H9 (cell line): ENCODE measurements at regions not wholly inside any gene's neighbourhood (a gene's known extent, or its start where the extent isn't known, plus 50 kb on each side); places are given as distances from the start of the nearest gene placed in this dataset.

Experiments
- DNase-seq: peaks from one replicate; pipeline ENCODE4 v3.0.0-alpha.2; 2017
- H2AFZ ChIP-seq: one replicate; pipeline ENCODE4 v1.6.1; 2013; ENCODE audit warnings: mild to moderate bottlenecking, low read length, control low read depth, moderate library complexity
- H2AK5ac ChIP-seq: 2 replicates; pipeline ENCODE4 v1.6.1; 2013; ENCODE audit warnings: low read length, control low read depth, mixed read lengths; ENCODE audit not compliant: insufficient read length
- H2BK120ac ChIP-seq: one replicate; pipeline ENCODE4 v1.6.1; 2013; ENCODE audit warnings: low read depth, mild to moderate bottlenecking, low read length, control low read depth, inconsistent platforms; ENCODE audit not compliant: poor library complexity, severe bottlenecking
- H2BK12ac ChIP-seq: 2 replicates; pipeline ENCODE4 v1.6.1; 2013; ENCODE audit warnings: low read length, control low read depth, mixed read lengths, low read depth; ENCODE audit not compliant: insufficient read length
- H2BK15ac ChIP-seq: 2 replicates; pipeline ENCODE4 v1.6.1; 2013; ENCODE audit warnings: low read depth, low read length, control low read depth
- H2BK20ac ChIP-seq: one replicate; pipeline ENCODE4 v1.6.1; 2013; ENCODE audit warnings: low read depth, mild to moderate bottlenecking, low read length, control low read depth, inconsistent platforms; ENCODE audit not compliant: poor library complexity, severe bottlenecking
- H2BK5ac ChIP-seq: 2 replicates; pipeline ENCODE4 v1.6.1; 2013; ENCODE audit warnings: low read length, control low read depth, mixed read lengths; ENCODE audit not compliant: insufficient read length
- H3K14ac ChIP-seq: 2 replicates; pipeline ENCODE4 v1.6.1; 2013; ENCODE audit warnings: low read length, control low read depth; ENCODE audit not compliant: insufficient read depth
- H3K18ac ChIP-seq: 2 replicates; pipeline ENCODE4 v1.6.1; 2013; ENCODE audit warnings: low read depth, mild to moderate bottlenecking, mixed read lengths, low read length, control low read depth; ENCODE audit not compliant: insufficient read length
- H3K23ac ChIP-seq: 2 replicates; pipeline ENCODE4 v1.6.1; 2013; ENCODE audit warnings: low read length, control low read depth, mixed read lengths, low read depth; ENCODE audit not compliant: insufficient read length
- H3K23me2 ChIP-seq: 2 replicates; pipeline ENCODE4 v1.6.1; 2013; ENCODE audit warnings: low read depth, mild to moderate bottlenecking, mixed read lengths, low read length, control low read depth; ENCODE audit not compliant: insufficient read length, poor library complexity, severe bottlenecking
- H3K27ac ChIP-seq: 2 replicates; pipeline ENCODE4 v1.5.1; 2013; ENCODE audit warnings: low read length, control low read depth, mixed read lengths, low read depth; ENCODE audit not compliant: insufficient read length
- H3K27me3 ChIP-seq: 2 replicates; pipeline ENCODE4 v1.6.1; 2013; ENCODE audit warnings: low read length, control low read depth, inconsistent platforms; ENCODE audit not compliant: insufficient read depth
- H3K4ac ChIP-seq: 2 replicates; pipeline ENCODE4 v1.6.1; 2013; ENCODE audit warnings: low read depth, mild to moderate bottlenecking, control low read depth, inconsistent platforms, low read length, moderate library complexity
- H3K4me1 ChIP-seq: 2 replicates; pipeline ENCODE4 v1.6.1; 2013; ENCODE audit warnings: low read length, control low read depth, inconsistent platforms; ENCODE audit not compliant: insufficient read depth
- H3K4me2 ChIP-seq: 2 replicates; pipeline ENCODE4 v1.6.1; 2013; ENCODE audit warnings: low read length, control low read depth, mixed read lengths; ENCODE audit not compliant: insufficient read length, insufficient read depth
- H3K56ac ChIP-seq: 2 replicates; pipeline ENCODE4 v1.6.1; 2013; ENCODE audit warnings: low read depth, mild to moderate bottlenecking, mixed read lengths, low read length, control low read depth; ENCODE audit not compliant: insufficient read length
- H3K79me1 ChIP-seq: 2 replicates; pipeline ENCODE4 v1.6.1; 2013; ENCODE audit warnings: low read depth, mild to moderate bottlenecking, moderate library complexity, low read length, control low read depth, inconsistent platforms; ENCODE audit not compliant: insufficient read depth, poor library complexity, severe bottlenecking
- H3K79me2 ChIP-seq: 2 replicates; pipeline ENCODE4 v1.6.1; 2013; ENCODE audit warnings: low read length, control low read depth, inconsistent platforms; ENCODE audit not compliant: insufficient read depth
- H3K9ac ChIP-seq: 2 replicates; pipeline ENCODE4 v1.6.1; 2013; ENCODE audit warnings: low read length, control low read depth, mixed read lengths; ENCODE audit not compliant: insufficient read length; ENCODE audit errors: extremely low read depth
- H3K9me3 ChIP-seq: one replicate; pipeline ENCODE4 v1.6.1; 2013; ENCODE audit warnings: low read depth, low read length, inconsistent platforms; ENCODE audit not compliant: control insufficient read depth
- H3T11ph ChIP-seq: one replicate; pipeline ENCODE4 v1.6.1; 2013; ENCODE audit warnings: mild to moderate bottlenecking, low read length, control low read depth, inconsistent platforms
- H4K20me1 ChIP-seq: one replicate; pipeline ENCODE4 v1.6.1; 2013; ENCODE audit not compliant: control insufficient read depth, insufficient read length, insufficient read depth
- H4K5ac ChIP-seq: 2 replicates; pipeline ENCODE4 v1.6.1; 2013; ENCODE audit warnings: low read depth, mild to moderate bottlenecking, mixed read lengths, low read length, control low read depth; ENCODE audit not compliant: insufficient read length
- H4K8ac ChIP-seq: replicated peaks from 2 replicates; pipeline ENCODE4 v1.6.1; 2013; ENCODE audit warnings: low read length, control low read depth, mixed read lengths, low read depth; ENCODE audit not compliant: insufficient read length
- H4K91ac ChIP-seq: 2 replicates; pipeline ENCODE4 v1.6.1; 2013; ENCODE audit warnings: low read depth, mild to moderate bottlenecking, moderate library complexity, mixed read lengths, low read length, control low read depth; ENCODE audit not compliant: insufficient read length
- H3K27ac Mint-ChIP-seq, 3 experiments: 2 replicates in 2 of 3; 3 replicates in 1 of 3; pipeline ENCODE4 v1.8.0; 2020 to 2021; ENCODE audit warnings: mixed read lengths in 3 of 3, mild to moderate bottlenecking in 1 of 3, moderate library complexity in 1 of 3
- H3K27me3 Mint-ChIP-seq: 2 replicates; pipeline ENCODE4 v1.8.0; 2021; ENCODE audit warnings: low read depth, mild to moderate bottlenecking, moderate library complexity, mixed read lengths
- H3K36me3 Mint-ChIP-seq, 3 experiments: 2 replicates in 2 of 3; 3 replicates in 1 of 3; pipeline ENCODE4 v1.8.0; 2020 to 2021; ENCODE audit warnings: low read depth in 3 of 3, mixed read lengths in 3 of 3; ENCODE audit not compliant: insufficient read depth in 1 of 3
- H3K4me1 Mint-ChIP-seq, 2 experiments: 2 replicates each; pipeline ENCODE4 v1.8.0; 2020; ENCODE audit warnings: mixed read lengths in 2 of 2
- H3K4me3 Mint-ChIP-seq, 2 experiments: 2 replicates in 1 of 2; 3 replicates in 1 of 2; pipeline ENCODE4 v1.8.0; 2020 to 2021; ENCODE audit warnings: mild to moderate bottlenecking in 2 of 2, mixed read lengths in 2 of 2, moderate library complexity in 1 of 2
- H3K9me3 Mint-ChIP-seq, 2 experiments: 2 replicates in 1 of 2; 3 replicates in 1 of 2; pipeline ENCODE4 v1.8.0; 2020; ENCODE audit warnings: mild to moderate bottlenecking in 2 of 2, mixed read lengths in 2 of 2, moderate library complexity in 1 of 2
- WGBS: extraction: QIAGEN DNeasy Blood & Tissue Kit; methylation state at CpG from one replicate; pipeline ENCODE4 v1.1.7; 2013; ENCODE audit warnings: missing lambda C conversion rate, low lambda C conversion rate, mixed read lengths; ENCODE audit not compliant: insufficient read length; ENCODE audit errors: extremely low coverage; 5-methylcytosine and 5-hydroxymethylcytosine counted together
- TF ChIP-seq, protein P1 (sequence below): fragments of 200-600 bp; sonication (generic); conservative IDR thresholded peaks from 3 replicates; pipeline ENCODE4 v1.8.0; 2021; ENCODE audit warnings: antibody characterized with exemption, mild to moderate bottlenecking

DNA sequence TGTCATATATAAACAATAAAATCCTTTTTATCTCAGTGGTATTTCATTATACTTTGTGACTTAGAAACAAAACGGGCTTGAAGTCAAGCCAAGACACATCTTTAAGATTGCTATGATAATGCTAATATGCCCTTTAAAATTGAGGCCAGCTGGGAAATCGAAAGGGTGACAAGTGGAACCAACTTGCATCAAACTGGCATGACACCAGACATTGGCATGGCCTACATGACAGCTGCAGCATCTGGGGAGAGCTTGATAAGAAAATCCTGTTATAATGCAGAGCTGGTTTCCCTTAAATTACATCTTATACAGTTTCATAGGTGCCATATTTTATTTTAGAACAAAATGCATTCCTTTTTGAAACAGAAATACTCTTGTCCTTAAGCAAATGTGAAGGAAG is 325.2 kb downstream of the ZBBX start:
- no CpG with 5 or more reads among the region's 2 CpGs for WGBS

More for the DNA sequence above, 325.2 kb downstream of the ZBBX start:
- no peaks in the 10 kb centered on the region for H4K20me1 ChIP-seq
- no peaks in the 10 kb centered on the region for H3K27me3 ChIP-seq
- no peaks in the 10 kb centered on the region for H3K79me1 ChIP-seq
- no peak overlapping the region for H3K4me2 ChIP-seq
- H3K4me1 ChIP-seq, result no peaks in the 10 kb centered on the region; the same call in 1 of the 2 replicates
- H3K9ac ChIP-seq, result no peak overlapping the region
- no peak overlapping the region for H2BK5ac ChIP-seq
- H3K27me3 Mint-ChIP-seq, result no peaks in the 10 kb centered on the region
- no peak overlapping the region for H3K18ac ChIP-seq
- H2BK120ac ChIP-seq, result no peak overlapping the region
- H3K27ac Mint-ChIP-seq, result no peak overlapping the region
- H3K27ac ChIP-seq, result no peak overlapping the region
- H4K8ac ChIP-seq, result no peak overlapping the region
- H4K91ac ChIP-seq, result no peak overlapping the region
- peaks cover 0 to 5% of the 10 kb centered on the region in 2 experiments; a peak in 1 of 4 replicates for H3K4me1 Mint-ChIP-seq
- TF ChIP-seq, protein P1, sequence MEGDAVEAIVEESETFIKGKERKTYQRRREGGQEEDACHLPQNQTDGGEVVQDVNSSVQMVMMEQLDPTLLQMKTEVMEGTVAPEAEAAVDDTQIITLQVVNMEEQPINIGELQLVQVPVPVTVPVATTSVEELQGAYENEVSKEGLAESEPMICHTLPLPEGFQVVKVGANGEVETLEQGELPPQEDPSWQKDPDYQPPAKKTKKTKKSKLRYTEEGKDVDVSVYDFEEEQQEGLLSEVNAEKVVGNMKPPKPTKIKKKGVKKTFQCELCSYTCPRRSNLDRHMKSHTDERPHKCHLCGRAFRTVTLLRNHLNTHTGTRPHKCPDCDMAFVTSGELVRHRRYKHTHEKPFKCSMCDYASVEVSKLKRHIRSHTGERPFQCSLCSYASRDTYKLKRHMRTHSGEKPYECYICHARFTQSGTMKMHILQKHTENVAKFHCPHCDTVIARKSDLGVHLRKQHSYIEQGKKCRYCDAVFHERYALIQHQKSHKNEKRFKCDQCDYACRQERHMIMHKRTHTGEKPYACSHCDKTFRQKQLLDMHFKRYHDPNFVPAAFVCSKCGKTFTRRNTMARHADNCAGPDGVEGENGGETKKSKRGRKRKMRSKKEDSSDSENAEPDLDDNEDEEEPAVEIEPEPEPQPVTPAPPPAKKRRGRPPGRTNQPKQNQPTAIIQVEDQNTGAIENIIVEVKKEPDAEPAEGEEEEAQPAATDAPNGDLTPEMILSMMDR, result no peak
- no peak overlapping the region for H2BK15ac ChIP-seq
- peaks cover 0 to 9% of the 10 kb centered on the region in 2 experiments; a peak in 3 of 5 replicates for H3K9me3 Mint-ChIP-seq
- H3K23me2 ChIP-seq, result no peaks in the 10 kb centered on the region
- no peak overlapping the region for H2BK20ac ChIP-seq
- H2AFZ ChIP-seq, result no peak overlapping the region
- DNase-seq, result no peak
- no peak overlapping the region for H3K23ac ChIP-seq
- no peak overlapping the region for H4K5ac ChIP-seq
- no peak overlapping the region for H3K4ac ChIP-seq
- H2AK5ac ChIP-seq, result no peak overlapping the region
- peaks cover 0 to 3% (median 0%) of the 10 kb centered on the region in 3 experiments; a peak in 1 of 7 replicates for H3K36me3 Mint-ChIP-seq
- no peaks in the 10 kb centered on the region for H3K9me3 ChIP-seq
- no peaks in the 10 kb centered on the region for H3K79me2 ChIP-seq
- no peak overlapping the region for H3K4me3 Mint-ChIP-seq
- no peak overlapping the region for H2BK12ac ChIP-seq
- no peak overlapping the region for H3K14ac ChIP-seq
- no peak overlapping the region for H3T11ph ChIP-seq
- no peak overlapping the region for H3K56ac ChIP-seq
